Bronchial epithelial cell (primary cell): ENCODE measurements at regions not wholly inside any gene's neighbourhood (a gene's known extent, or its start where the extent isn't known, plus 50 kb on each side); places are given as distances from the start of the nearest gene placed in this dataset.

Experiments used
- DNase-seq: peaks from one replicate; pipeline ENCODE4 v3.0.0-alpha.2; 2010; ENCODE audit warnings: low read depth
- FAIRE-seq: peaks from 2 replicates; lab custom pipeline; 2011; peaks lifted over from hg19 to GRCh38; lab: Jason Lieb, UNC
- H3K27me3 ChIP-seq: 2 replicates; pipeline ENCODE4 v1.5.1; 2011; ENCODE audit warnings: low read length; ENCODE audit not compliant: control insufficient read depth, insufficient read depth
- H3K36me3 ChIP-seq: 2 replicates; pipeline ENCODE4 v1.5.1; 2011; ENCODE audit warnings: low read length; ENCODE audit not compliant: control insufficient read depth, insufficient read depth
- H3K4me3 ChIP-seq: 2 replicates; pipeline ENCODE4 v1.5.1; 2011; ENCODE audit warnings: mild to moderate bottlenecking, low read depth, low read length, control low read depth
- TF ChIP-seq, protein P1 (sequence below): IDR thresholded peaks from 2 replicates; pipeline ENCODE4 v1.5.1; 2011; ENCODE audit warnings: mild to moderate bottlenecking, moderate library complexity, low read length, control low read depth, inconsistent platforms; ENCODE audit not compliant: insufficient read depth, severe bottlenecking

DNA sequence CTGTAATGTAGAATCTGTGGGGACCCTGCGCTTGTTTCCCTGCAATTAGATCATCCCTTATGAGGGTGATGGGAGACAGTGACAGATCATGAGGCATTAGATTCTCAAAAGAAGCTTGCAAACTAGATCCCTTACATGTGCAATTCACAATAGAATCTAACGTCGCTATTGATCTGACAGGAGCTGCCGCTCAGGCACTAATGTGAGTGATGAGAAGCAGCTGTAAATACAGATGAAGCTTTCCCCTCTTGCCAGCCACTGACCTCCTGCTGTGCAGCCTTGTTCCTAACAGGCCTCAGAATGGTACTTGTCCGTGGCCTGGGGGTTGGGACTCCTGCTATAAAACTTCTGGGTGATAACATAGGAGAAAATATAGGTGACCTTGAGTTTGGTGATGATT lies 1076.8 kb downstream of the PDHA2 start:
- no peak for DNase-seq
- no peaks in the 10 kb centered on the region for H3K36me3 ChIP-seq
- no peak overlapping the region for H3K4me3 ChIP-seq
- TF ChIP-seq, protein P1, sequence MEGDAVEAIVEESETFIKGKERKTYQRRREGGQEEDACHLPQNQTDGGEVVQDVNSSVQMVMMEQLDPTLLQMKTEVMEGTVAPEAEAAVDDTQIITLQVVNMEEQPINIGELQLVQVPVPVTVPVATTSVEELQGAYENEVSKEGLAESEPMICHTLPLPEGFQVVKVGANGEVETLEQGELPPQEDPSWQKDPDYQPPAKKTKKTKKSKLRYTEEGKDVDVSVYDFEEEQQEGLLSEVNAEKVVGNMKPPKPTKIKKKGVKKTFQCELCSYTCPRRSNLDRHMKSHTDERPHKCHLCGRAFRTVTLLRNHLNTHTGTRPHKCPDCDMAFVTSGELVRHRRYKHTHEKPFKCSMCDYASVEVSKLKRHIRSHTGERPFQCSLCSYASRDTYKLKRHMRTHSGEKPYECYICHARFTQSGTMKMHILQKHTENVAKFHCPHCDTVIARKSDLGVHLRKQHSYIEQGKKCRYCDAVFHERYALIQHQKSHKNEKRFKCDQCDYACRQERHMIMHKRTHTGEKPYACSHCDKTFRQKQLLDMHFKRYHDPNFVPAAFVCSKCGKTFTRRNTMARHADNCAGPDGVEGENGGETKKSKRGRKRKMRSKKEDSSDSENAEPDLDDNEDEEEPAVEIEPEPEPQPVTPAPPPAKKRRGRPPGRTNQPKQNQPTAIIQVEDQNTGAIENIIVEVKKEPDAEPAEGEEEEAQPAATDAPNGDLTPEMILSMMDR: no peak
- H3K27me3 ChIP-seq: no peaks in the 10 kb centered on the region
- no peak for FAIRE-seq

DNA sequence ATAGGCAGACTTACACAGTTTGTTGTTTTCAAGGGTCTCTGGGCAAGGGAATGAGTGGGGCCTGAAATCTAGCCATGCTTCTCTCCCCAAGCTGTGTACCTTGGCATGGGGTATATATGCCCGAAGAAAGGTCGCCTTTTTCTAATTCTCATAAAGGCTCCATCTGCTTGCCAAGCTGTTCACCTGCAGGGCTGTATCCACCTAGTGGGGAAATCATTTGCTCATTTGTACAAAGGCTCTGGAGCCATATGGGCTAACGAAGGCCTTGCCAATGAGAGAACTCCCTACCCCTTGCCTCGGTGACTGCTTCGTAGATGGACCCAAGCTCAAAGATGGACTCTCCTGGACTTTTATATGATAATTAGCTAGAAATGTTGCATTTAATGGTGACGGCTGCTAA lies 1097.0 kb downstream of the PDHA2 start:
- Histone ChIP-seq H3K27me3 (no peaks in the 10 kb centered on the region), H3K36me3 (no peaks in the 10 kb centered on the region), H3K4me3 (no peak overlapping the region)
- TF ChIP-seq, protein P1: no peak
- no peak for DNase-seq
- FAIRE-seq: no peak

DNA sequence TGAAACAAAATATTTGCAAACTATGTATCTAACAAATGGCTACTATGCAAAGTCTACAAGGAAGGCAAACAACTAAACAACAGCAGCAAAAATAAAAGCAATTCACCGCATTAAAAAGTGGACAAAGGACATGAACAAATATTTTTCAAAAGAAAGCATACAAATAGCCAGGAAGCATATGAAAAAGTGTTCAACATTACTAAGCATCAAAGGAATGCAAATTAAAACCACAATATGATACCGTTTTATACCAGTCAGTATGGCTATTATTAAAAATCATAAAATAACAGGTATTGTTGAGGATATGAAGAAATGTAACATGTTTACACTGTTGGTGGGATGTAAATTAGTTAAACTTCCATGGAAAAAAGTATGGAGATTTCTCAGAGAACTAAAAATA lies 1106.7 kb downstream of the PDHA2 start:
- DNase-seq: no peak
- Histone ChIP-seq H3K27me3 (no peaks in the 10 kb centered on the region), H3K36me3 (no peaks in the 10 kb centered on the region), H3K4me3 (no peak overlapping the region)
- TF ChIP-seq, protein P1: no peak
- FAIRE-seq: no peak

DNA sequence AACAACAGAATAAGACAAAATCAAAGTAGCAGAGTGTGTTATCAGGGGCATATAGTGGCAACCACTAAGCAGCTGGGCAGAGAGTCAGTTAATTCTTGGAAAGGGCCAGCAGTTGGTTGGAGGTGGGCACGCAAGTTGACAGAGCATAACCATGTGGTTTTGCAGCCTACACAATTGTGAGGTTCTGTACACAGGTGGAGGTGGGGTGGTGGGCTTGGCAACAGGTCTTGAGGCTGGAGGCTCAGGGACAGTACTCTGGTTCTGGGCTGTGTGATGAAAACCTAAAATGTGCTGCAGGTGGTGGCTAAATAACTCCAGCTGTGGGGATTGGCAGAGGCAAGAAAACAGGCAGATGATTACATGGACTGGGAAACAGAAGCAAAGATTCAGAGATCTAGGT lies 1112.7 kb downstream of the PDHA2 start:
- no peak for FAIRE-seq
- DNase-seq: no peak
- Histone ChIP-seq H3K36me3 (no peaks in the 10 kb centered on the region), H3K27me3 (no peaks in the 10 kb centered on the region), H3K4me3 (no peak overlapping the region)
- TF ChIP-seq, protein P1: no peak

DNA sequence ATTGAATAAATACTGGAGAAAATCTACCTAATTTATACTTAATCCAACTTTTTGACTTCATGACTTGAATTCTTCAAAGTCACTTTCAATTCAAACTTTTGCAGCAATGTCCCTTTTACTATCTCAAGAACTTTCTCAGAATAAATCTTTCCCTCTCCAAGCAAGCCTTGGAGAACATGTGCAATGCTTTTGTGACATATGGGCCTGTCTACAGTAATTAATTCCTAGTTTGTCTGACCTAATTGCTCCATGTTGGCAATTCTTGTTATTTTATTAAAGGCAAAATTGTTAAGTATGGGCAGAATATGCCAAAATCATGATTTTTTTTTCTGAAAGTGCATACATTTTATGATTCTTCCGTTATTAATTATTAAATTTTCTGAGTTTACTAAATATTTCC lies 1115.3 kb downstream of the PDHA2 start:
- FAIRE-seq (no peak), DNase-seq (no peak)
- no peaks in the 10 kb centered on the region for H3K27me3 ChIP-seq
- H3K36me3 ChIP-seq: no peaks in the 10 kb centered on the region
- TF ChIP-seq, protein P1: no peak
- no peak overlapping the region for H3K4me3 ChIP-seq

DNA sequence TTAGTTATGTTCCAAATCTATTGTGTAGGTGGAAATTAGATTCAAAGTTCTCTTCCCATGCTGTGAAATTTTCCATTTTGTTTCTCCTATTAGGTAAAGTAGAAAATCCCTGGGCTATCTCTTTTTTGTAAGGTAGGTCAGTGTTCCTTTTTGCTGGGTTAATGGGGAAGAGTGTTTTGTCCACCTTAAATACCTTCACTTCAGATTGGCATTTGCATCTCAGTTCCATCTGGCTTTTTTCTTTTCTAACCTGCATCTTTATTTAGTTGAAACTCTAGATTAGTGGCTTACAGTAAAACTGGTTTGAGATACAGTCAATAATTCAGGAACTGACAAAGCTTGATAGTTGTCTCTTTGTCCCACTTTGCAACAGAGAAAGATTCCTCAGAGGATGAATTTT lies 1115.8 kb downstream of the PDHA2 start:
- Histone ChIP-seq H3K36me3 (no peaks in the 10 kb centered on the region), H3K4me3 (no peak overlapping the region), H3K27me3 (no peaks in the 10 kb centered on the region)
- TF ChIP-seq, protein P1: no peak
- FAIRE-seq: no peak
- DNase-seq: no peak
